ENCODE measurements at regions not wholly inside any gene's neighbourhood (a gene's known extent, or its start where the extent isn't known, plus 50 kb on each side); places are given as distances from the start of the nearest gene placed in this dataset.
"Not testable (repeated sequence)": the region's sequence is repeated elsewhere in the genome, so short reads cannot be mapped to it uniquely, and the experiment has no call there.

DNA sequence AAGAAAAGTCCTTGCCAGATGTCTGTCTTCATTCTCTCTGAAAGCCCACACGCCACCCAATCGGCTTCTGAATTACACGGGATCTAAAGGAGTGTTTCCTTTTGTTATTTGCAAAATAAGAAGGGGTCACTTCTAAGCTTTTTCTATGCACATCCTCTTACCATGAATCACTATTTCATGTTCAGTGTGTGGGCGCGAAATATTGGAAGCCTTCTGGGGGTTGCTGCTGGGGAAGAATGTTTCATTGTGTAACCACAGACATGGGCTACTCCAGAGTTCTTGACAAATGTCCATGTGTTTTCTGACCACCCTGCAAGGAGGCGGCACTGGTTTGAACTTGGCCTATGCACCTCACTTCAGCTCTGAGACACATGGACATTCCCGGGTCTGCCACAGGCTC is 133.6 kb upstream of the APCDD1 start:
- DNase-seq, result no peak

- no peak for DNase-seq
Observed at GRCh38 chr18:10321576-10321975, 132.9 kb upstream of the APCDD1 start.

DNA sequence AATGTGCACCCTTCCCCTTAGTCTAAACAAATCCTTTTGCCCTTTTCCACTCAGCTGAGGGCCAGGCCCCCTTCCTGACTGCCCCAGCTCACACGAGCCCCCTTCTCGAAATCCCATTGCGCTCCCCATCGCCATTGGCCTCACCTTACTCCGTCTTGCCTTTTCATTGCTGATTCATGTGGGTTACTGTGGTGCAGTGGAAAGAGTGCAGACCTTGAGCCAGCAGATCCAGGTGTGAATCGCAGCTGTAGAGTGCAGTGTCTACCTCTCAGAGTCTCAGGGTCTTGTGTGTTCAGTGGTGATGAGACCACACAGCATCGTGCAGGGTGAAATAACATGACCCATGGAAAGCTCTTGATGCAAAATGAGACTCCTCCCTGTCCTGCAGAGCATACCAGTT is 132.4 kb upstream of the APCDD1 start:
- DNase-seq, result no peak

- no peak for DNase-seq
Observed at GRCh38 chr18:10322435-10322834, 132.0 kb upstream of the APCDD1 start.

DNA sequence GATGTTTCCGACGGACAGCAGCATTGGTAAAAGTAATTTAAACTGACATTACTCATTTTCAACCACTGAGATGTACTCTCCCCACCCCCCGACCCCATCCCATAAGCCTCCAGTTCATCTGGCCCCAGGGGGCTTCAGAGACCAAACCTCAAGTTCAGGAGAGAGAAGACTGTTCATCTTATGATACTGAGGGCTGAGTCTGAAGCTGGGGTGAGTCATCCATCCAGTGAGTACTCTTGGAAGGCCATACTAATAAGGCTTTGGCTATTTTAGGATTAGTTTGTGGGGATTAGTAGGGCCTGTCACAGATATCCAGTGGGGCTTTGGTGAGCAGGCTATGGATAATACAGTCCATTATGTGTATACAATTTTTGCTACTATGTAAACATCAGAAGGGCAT is 125.3 kb upstream of the APCDD1 start:
- DNase-seq, result no peak

- DNase-seq, result no peak
Observed at GRCh38 chr18:10330428-10330827, 124.0 kb upstream of the APCDD1 start.

DNA sequence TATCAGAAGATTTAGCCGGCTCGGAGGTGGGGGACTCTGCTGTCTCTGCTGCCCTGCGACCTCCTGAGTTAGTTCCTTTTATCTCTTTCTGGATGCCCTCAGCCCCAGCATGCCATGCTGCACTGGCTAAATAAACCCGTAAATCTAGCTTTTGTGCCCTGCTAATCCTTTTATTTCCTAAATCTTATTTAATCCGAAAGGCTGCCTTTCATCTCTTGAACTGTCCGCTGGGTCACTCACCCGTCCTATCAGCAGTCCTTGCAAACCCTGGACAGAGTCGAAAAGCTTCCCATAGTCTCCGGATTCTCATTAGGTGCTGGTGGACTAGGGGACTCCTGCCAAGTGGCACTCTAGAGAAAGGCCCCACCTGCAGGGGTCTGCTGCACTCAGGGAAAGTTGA is 122.0 kb upstream of the APCDD1 start:
- DNase-seq, result no peak

GRCh38 chr18:10336749-10337350 is 117.6 kb upstream of the APCDD1 start:
- no peak for DNase-seq

- no peak for DNase-seq
Observed at GRCh38 chr18:10340821-10341220, 113.6 kb upstream of the APCDD1 start.

GRCh38 chr18:10343778-10344177 is 110.7 kb upstream of the APCDD1 start:
- DNase-seq, result no peak

DNA sequence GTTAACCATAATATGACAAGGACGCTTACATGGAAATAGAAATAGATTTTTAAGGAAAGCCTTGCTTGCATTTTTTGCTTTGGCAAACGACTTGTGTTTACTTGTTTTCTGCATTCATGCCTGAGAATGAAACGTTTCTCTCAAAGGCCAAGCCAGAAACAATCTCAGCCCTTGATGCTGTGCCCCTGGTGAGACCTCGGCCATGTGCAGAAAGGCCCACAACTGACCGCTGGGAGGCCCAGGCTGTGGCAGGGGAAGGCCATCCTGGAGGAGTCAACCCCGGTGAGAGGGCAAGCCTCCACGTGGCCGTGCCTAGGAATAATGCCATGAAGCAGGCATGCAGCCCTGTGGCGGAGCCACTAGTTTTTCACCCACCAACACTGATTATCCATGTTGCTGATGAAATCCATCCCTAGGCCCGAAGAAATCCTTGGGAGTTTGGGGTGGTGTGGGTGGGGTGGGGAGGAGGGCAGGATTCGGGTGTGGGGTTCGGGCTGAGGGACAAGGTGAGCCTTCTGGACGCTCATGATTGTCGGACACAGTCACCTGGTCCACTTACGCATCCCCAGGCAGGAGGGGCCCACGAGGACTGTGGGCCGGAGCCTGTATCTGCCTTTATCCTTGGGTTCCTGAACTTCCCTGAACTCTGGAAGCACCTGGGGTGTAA is 107.6 kb upstream of the APCDD1 start:
- DNase-seq, result no peak

DNA sequence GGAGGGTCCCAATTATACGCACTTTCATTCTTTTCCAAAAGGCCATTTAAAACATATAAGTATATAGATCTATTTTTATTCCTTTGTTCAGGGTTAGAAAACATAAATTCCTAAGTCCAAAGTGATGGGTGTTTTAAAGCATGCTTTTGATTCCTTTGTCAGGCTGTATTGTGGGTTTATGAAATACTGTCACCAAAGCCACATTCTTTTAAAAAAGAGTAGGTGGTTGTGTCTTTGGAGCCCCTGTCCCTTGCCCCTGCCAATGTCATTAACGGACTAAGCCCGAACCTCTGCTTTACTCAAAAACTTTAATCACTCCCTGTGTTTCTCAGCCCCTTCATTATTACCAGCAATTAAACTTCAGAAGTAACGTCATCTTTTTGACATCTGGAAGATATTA is 104.9 kb upstream of the APCDD1 start:
- no peak for DNase-seq

DNA sequence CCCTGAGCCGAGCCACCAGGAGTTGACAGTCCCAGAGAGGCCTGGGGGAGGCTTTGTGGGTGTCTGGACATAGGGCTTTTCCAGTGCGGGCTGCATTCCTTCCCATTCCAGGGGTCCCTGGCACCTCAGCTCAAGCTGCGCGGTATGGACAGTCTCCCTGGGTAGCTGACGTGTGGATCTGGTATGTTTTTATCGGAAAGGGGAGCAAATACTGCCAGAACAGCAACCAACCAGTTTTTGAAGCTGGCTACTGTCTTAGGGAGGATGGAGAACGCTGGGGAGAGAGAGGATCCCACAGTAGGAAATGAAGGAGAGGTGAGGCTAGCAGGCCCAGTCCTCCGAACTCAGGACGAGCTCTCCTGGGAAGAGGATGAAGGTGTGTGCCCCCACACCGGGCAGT is 103.8 kb upstream of the APCDD1 start:
- no peak for DNase-seq

DNA sequence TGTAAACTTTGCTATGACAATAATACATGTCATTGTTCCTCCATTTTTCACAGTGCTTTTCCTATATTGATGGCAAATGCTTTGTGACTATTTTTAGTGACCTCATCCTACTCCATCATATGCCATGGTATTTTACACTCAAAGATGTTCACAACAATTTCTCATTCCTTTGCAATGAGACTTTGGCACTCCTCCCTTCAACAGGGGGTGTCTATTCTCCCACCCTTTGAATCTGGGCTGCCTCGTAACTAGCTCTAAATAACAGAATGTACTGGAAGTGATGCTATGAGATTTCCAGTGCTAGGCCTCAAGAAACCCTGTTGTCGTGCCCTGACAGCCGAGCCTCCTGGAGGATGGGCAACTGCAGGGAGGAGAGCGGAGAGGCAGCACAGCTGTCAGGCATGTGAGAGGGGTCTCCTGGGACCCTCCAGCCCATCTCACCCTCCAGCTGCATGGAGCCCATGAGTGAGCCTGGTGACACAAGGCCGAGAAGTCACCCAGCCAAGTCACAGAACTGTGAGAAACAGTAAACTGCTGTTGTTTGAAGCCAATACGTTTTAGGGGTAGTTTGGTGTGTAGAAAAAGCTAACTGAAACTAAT is 103.1 kb upstream of the APCDD1 start:
- no peak for DNase-seq

DNA sequence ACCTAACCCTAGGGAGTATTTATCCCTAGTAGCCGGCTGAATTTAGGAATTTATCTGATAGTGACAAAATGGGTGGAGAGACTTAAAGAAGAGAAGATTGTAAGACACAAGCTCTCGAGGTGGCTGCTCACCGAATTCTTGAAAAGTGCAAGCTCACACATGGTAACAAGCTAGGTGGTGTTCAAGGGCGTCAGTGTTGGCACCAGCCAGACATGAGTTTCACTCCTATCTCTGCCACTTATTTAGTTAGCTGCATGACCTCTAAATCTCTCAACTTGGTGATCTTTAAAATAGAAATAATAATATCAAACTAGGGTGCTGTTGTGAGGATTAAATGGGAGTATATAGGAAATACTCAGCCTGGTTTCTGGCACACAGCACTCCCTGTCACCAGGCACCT is 102.6 kb upstream of the APCDD1 start:
- DNase-seq, result no peak

DNA sequence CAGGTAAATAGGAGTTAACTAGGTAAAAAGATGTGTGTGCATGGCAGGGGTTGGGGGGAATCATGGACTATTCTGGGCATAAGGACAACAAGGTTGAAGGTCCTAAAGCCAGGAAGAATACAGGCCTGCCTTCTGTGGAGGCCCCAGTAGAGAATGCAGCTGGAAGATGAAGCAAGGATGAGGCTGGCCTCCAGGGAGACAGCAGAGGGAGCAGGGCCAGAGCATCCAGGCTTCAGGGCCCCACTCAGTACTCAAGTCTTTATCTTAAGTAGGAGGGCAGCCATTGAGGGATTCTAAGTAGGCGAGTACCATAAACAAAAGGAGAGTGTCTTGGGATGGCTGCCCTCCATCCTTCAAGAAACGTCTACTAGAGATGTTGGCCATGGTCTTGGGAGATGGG is 101.8 kb upstream of the APCDD1 start:
- no peak for DNase-seq

DNA sequence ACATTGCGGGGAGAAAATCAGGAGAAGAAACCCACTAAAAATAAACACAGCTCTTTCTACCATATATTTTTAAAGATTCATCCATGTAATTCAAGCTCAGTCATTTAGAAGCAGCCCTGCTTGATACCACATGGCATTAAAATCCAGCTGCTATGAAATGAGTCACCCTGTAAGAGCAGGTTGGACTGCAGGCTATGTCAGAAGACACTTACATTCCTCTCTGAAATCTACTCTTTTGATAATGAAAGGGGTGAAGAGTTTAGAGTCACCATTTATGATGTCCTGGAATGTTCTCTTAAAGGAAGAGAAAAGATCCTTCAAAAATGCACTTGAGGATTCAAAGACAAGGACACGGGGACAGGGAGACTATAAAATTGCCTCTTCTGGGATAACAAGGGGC is 100.6 kb upstream of the APCDD1 start:
- DNase-seq, result no peak

DNA sequence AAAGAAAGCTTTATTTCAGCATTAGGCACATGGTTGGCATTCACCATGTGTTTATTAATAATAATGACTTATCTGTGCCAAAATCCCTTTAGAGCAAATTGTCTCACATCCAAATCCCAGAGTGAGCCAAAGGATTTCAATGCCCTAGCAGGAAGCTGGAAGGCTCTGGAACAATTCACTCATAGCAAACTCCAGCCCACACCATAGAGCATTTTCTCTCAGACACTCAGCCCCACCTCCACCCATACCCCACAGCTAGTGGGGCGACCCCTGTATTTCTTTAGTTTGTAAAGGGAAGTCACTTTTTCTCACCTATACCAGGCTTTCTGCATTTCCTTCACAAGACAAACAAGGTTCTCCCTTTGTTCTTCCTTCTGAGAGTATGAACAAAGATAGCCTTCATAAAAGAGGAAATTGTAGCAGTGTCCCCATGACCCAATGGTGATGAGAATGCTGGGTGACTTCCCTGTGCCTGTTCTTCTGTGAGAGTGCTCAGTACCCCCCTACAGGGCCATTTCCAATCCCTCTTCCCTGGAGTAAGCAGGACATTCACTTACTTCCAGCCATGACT is 100.1 kb upstream of the APCDD1 start:
- DNase-seq, result no peak

- DNase-seq, result no peak
Observed at GRCh38 chr18:10354890-10355289, 99.5 kb upstream of the APCDD1 start.

- not testable (repeated sequence) for DNase-seq
Observed at GRCh38 chr18:10356999-10357398, 97.4 kb upstream of the APCDD1 start.

GRCh38 chr18:10361660-10362059 is 92.8 kb upstream of the APCDD1 start:
- no peak for DNase-seq

GRCh38 chr18:10365021-10365500 is 89.4 kb upstream of the APCDD1 start:
- no peak for DNase-seq

DNA sequence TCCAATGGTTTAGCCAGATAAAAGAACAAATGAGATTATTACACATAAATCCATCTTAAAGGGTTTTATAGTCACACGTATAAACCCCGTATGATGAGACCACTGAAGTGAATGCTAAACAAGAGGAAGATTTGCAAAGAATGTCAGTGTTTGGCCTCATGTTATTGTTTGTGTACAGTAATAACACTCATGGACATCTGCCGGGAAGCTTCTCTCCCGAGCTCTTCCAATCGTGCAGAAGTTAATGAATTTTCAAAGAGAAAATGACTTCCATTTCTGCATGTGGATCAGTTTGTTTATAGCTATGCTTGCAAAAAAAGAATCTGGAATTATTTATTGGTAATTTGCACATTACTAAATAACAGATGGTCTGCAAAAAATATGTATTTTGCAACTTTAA is 88.5 kb upstream of the APCDD1 start:
- DNase-seq, result no peak

- DNase-seq, result no peak
Observed at GRCh38 chr18:10367836-10368235, 86.6 kb upstream of the APCDD1 start.

All from effector CD8-positive, alpha-beta T cell (primary cell).